Lower leg skin (tissue), 3 donors: ENCODE measurements at regions not wholly inside any gene's neighbourhood (a gene's known extent, or its start where the extent isn't known, plus 50 kb on each side); places are given as distances from the start of the nearest gene placed in this dataset.

Experiments used
- POLR2A ChIP-seq, 2 donors: fragments of 450-650 bp; IDR thresholded peaks; one replicate each; pipeline ENCODE4 v1.6.1; 2016 to 2017; ENCODE audit warnings: antibody characterized with exemption in 2 of 2, mild to moderate bottlenecking in 1 of 2, moderate library complexity in 1 of 2
- TF ChIP-seq, protein P1 (sequence below), 3 donors: fragments of 450-650 bp; IDR thresholded peaks; one replicate each; pipeline ENCODE4 v1.5.1; 2016; ENCODE audit warnings: antibody characterized with exemption in 3 of 3, mild to moderate bottlenecking in 3 of 3, moderate library complexity in 2 of 3

DNA sequence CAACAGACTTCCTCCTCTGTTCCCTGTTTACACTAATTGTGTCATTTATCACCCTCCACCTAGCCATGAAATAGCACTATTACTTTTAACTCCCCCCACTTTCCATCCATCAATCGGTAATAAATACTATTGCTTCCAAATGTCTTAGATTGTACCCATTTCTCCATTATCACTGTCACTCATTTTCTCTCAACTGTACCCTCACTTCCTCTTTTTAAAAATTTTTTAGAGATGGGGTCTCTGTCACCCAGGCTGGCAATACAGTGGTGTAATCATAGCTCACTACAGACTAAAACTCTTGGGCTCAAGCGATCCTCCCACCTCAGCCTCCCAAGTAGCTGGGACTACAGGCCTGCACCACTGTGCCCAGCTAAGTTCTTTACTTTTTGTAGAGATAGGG lies 123.5 kb upstream of the EGR2 start:
- TF ChIP-seq, protein P1, sequence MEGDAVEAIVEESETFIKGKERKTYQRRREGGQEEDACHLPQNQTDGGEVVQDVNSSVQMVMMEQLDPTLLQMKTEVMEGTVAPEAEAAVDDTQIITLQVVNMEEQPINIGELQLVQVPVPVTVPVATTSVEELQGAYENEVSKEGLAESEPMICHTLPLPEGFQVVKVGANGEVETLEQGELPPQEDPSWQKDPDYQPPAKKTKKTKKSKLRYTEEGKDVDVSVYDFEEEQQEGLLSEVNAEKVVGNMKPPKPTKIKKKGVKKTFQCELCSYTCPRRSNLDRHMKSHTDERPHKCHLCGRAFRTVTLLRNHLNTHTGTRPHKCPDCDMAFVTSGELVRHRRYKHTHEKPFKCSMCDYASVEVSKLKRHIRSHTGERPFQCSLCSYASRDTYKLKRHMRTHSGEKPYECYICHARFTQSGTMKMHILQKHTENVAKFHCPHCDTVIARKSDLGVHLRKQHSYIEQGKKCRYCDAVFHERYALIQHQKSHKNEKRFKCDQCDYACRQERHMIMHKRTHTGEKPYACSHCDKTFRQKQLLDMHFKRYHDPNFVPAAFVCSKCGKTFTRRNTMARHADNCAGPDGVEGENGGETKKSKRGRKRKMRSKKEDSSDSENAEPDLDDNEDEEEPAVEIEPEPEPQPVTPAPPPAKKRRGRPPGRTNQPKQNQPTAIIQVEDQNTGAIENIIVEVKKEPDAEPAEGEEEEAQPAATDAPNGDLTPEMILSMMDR (IDR thresholded peaks at IDR 0.05): no peak
- TF ChIP-seq POLR2A (IDR thresholded peaks at IDR 0.05): no peak
